G401 (cell line): ENCODE measurements at regions not wholly inside any gene's neighbourhood (a gene's known extent, or its start where the extent isn't known, plus 50 kb on each side); places are given as distances from the start of the nearest gene placed in this dataset.
A peak's percentile ranks its signal among the peaks of the same experiment; 100 is the strongest.

Experiments used
- DNase-seq: peaks from one replicate; pipeline ENCODE4 v3.0.0-alpha.2; 2015; ENCODE audit warnings: low spot score
- in situ Hi-C: cut with HindIII; loops from 2 replicates; pipeline ENCODE4 v1.10.0; 2016; ENCODE audit warnings: low sequenced_read_pairs, mixed read lengths

GRCh38 chr3:181459516-181459915, 252.2 kb upstream of the SOX2 start:
- no peak for DNase-seq
- in situ Hi-C loops: no loop called here

GRCh38 chr3:181458857-181459256, 252.9 kb upstream of the SOX2 start:
- peak; percentile 23 for DNase-seq
- in situ Hi-C loops: no loop called here

GRCh38 chr3:181457756-181458155, 254.0 kb upstream of the SOX2 start:
- in situ Hi-C loops: no loop called here
- no peak for DNase-seq

- peak; percentile 53 for DNase-seq
- in situ Hi-C loops: no loop called here
These were observed 254.5 kb upstream of the SOX2 start for GRCh38 chr3:181457190-181457589.

- in situ Hi-C loops: no loop called here
- DNase-seq: no peak
These were observed 256.4 kb upstream of the SOX2 start for GRCh38 chr3:181455276-181455675.

GRCh38 chr3:181454451-181455027, 257.2 kb upstream of the SOX2 start:
- DNase-seq: no peak
- in situ Hi-C loops: no loop called here

GRCh38 chr3:181446741-181447140, 265.0 kb upstream of the SOX2 start:
- DNase-seq: no peak
- in situ Hi-C loops: no loop called here

- in situ Hi-C loops: no loop called here
- no peak for DNase-seq
These were observed 269.7 kb upstream of the SOX2 start for GRCh38 chr3:181442066-181442465.

GRCh38 chr3:181432992-181433391, 278.7 kb upstream of the SOX2 start:
- DNase-seq: no peak
- in situ Hi-C loops: no loop called here

- in situ Hi-C loops: no loop called here
- DNase-seq: no peak
These were observed 280.0 kb upstream of the SOX2 start for GRCh38 chr3:181431748-181432147.

GRCh38 chr3:181425074-181425473, 286.7 kb upstream of the SOX2 start:
- no peak for DNase-seq
- in situ Hi-C loops: no loop called here

GRCh38 chr3:181418233-181418632, 293.5 kb upstream of the SOX2 start:
- in situ Hi-C loops: no loop called here
- DNase-seq: no peak

- peak; percentile 13 for DNase-seq
- in situ Hi-C loops: no loop called here
These were observed 294.0 kb upstream of the SOX2 start for GRCh38 chr3:181417748-181418147.

- no peak for DNase-seq
- in situ Hi-C loops: no loop called here
These were observed 300.9 kb upstream of the SOX2 start for GRCh38 chr3:181410870-181411269.

GRCh38 chr3:181403876-181404660, 307.7 kb upstream of the SOX2 start:
- no peak for DNase-seq
- in situ Hi-C loops: no loop called here

GRCh38 chr3:181402347-181402746, 309.4 kb upstream of the SOX2 start:
- in situ Hi-C loops: no loop called here
- DNase-seq: no peak

- DNase-seq: no peak
- in situ Hi-C loops: no loop called here
These were observed 326.8 kb upstream of the SOX2 start for GRCh38 chr3:181384970-181385369.

GRCh38 chr3:181383760-181384159, 328.0 kb upstream of the SOX2 start:
- peak; percentile 10 for DNase-seq

GRCh38 chr3:181383201-181383600, 328.5 kb upstream of the SOX2 start:
- in situ Hi-C loops: no loop called here
- no peak for DNase-seq

More at GRCh38 chr3:181383760-181384159, 328.0 kb upstream of the SOX2 start:
- in situ Hi-C loops: no loop called here

GRCh38 chr3:181382656-181383055, 329.1 kb upstream of the SOX2 start:
- in situ Hi-C loops: no loop called here
- DNase-seq: no peak

- no peak for DNase-seq
- in situ Hi-C loops: no loop called here
These were observed 332.4 kb upstream of the SOX2 start for GRCh38 chr3:181379278-181379677.
